Endothelial cell (in vitro differentiated cells): ENCODE measurements at regions not wholly inside any gene's neighbourhood (a gene's known extent, or its start where the extent isn't known, plus 50 kb on each side); places are given as distances from the start of the nearest gene placed in this dataset.

ENCODE experiments used
- DNase-seq: peaks from one replicate; pipeline ENCODE4 v3.0.0; 2021; ENCODE audit warnings: low spot score
- H3K27ac Mint-ChIP-seq: one replicate; pipeline ENCODE4 v1.8.0; 2021; ENCODE audit warnings: mixed read lengths, inconsistent platforms; ENCODE audit not compliant: unreplicated experiment
- H3K27me3 Mint-ChIP-seq: one replicate; pipeline ENCODE4 v1.8.0; 2021; ENCODE audit warnings: mild to moderate bottlenecking, moderate library complexity, mixed read lengths, inconsistent platforms; ENCODE audit not compliant: unreplicated experiment
- H3K36me3 Mint-ChIP-seq: one replicate; pipeline ENCODE4 v1.8.0; 2021; ENCODE audit warnings: mild to moderate bottlenecking, low read depth, mixed read lengths, inconsistent platforms; ENCODE audit not compliant: unreplicated experiment
- H3K4me1 Mint-ChIP-seq: one replicate; pipeline ENCODE4 v1.8.0; 2021; ENCODE audit warnings: mild to moderate bottlenecking, mixed read lengths, inconsistent platforms; ENCODE audit not compliant: unreplicated experiment
- H3K4me3 Mint-ChIP-seq: one replicate; pipeline ENCODE4 v1.8.0; 2021; ENCODE audit warnings: mild to moderate bottlenecking, mixed read lengths, inconsistent platforms; ENCODE audit not compliant: unreplicated experiment
- H3K9me3 Mint-ChIP-seq: one replicate; pipeline ENCODE4 v1.8.0; 2021; ENCODE audit warnings: mixed read lengths, inconsistent platforms; ENCODE audit not compliant: unreplicated experiment
- CTCF ChIP-seq: fragments of 200-600 bp; sonication (generic); IDR thresholded peaks from one replicate; pipeline ENCODE4 v1.5.0; 2021; ENCODE audit warnings: antibody characterized with exemption; ENCODE audit not compliant: unreplicated experiment

- H3K9me3 Mint-ChIP-seq: no peaks in the 10 kb centered on the region
- DNase-seq: no peak
- H3K4me3 Mint-ChIP-seq: no peak overlapping the region
- no peaks in the 10 kb centered on the region for H3K27me3 Mint-ChIP-seq
- no peak for TF ChIP-seq CTCF
- H3K27ac Mint-ChIP-seq: no peak overlapping the region
- H3K4me1 Mint-ChIP-seq: no peaks in the 10 kb centered on the region
- no peaks in the 10 kb centered on the region for H3K36me3 Mint-ChIP-seq
These were observed 397.6 kb downstream of the LRFN5 start for GRCh38 chr14:42004321-42004720.

DNA sequence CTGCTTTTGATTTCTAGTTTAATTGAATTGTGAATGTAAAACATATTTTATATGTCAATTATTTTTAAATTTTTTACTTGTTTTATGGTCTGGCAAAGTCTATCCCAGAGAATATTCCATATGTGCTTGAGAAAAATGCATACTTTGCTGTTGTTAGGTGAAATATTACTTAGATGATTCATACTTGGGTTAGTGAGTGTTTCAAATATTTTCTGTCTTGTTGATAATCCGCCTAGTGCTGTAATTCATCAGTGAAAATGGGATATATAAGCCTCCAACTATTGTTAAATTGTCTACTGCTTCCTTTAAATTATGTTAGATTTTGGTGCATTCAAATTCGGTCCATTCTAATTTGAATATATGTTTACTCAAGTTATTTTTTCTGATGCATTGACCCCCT is 395.5 kb downstream of the LRFN5 start:
- DNase-seq: no peak
- Mint-ChIP-seq H3K9me3 (no peaks in the 10 kb centered on the region), H3K4me3 (no peak overlapping the region), H3K36me3 (no peaks in the 10 kb centered on the region), H3K4me1 (no peaks in the 10 kb centered on the region), H3K27me3 (no peaks in the 10 kb centered on the region), H3K27ac (no peak overlapping the region)
- no peak for TF ChIP-seq CTCF

DNA sequence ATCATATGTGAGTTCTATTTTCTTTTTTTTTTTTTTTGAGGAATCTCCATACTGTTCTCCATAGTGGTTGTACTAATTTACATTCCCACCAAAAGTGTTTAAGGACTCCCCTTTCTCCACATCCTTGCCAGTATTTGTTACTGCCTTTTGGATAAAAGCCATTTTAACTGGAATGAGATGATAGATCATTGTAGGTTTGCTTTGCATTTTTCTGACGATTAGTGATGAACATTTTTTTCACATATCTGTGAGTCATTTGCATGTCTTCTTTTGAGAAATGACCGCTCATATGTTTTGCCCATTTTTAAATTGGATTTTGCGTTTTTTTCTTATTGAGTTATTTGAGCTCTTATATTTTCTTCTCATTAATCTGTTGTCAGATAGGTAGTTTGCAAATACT is 394.8 kb downstream of the LRFN5 start:
- Mint-ChIP-seq H3K27ac (no peak overlapping the region), H3K27me3 (no peaks in the 10 kb centered on the region), H3K9me3 (no peaks in the 10 kb centered on the region), H3K4me3 (no peak overlapping the region), H3K36me3 (no peaks in the 10 kb centered on the region), H3K4me1 (no peaks in the 10 kb centered on the region)
- TF ChIP-seq CTCF: no peak
- no peak for DNase-seq

DNA sequence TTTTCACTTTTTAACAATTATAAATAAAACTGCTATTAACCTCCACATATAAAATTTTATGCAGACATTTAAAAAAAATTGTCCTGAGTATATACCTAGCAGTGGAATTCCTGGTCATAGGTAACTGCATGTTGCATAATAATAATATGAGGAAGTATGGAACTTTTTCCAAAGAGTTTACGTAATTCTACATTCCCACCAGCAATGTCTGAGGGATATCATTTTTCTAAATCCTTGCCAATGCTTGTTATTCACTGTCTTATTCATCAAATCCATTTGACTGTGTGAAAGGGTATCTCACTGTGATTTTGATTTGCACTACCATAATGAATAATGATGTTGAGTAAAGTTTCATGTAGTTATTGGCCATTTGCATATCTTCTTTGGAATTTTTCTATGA is 393.8 kb downstream of the LRFN5 start:
- no peak for DNase-seq
- no peaks in the 10 kb centered on the region for H3K4me1 Mint-ChIP-seq
- TF ChIP-seq CTCF: no peak
- no peak overlapping the region for H3K4me3 Mint-ChIP-seq
- H3K9me3 Mint-ChIP-seq: no peaks in the 10 kb centered on the region
- no peak overlapping the region for H3K27ac Mint-ChIP-seq
- H3K27me3 Mint-ChIP-seq: no peaks in the 10 kb centered on the region
- H3K36me3 Mint-ChIP-seq: no peaks in the 10 kb centered on the region

- no peaks in the 10 kb centered on the region for H3K9me3 Mint-ChIP-seq
- no peak overlapping the region for H3K4me3 Mint-ChIP-seq
- no peak for TF ChIP-seq CTCF
- no peaks in the 10 kb centered on the region for H3K27me3 Mint-ChIP-seq
- H3K36me3 Mint-ChIP-seq: no peaks in the 10 kb centered on the region
- no peak for DNase-seq
- no peak overlapping the region for H3K27ac Mint-ChIP-seq
- H3K4me1 Mint-ChIP-seq: no peaks in the 10 kb centered on the region
These were observed 387.0 kb downstream of the LRFN5 start for GRCh38 chr14:41993687-41994086.
